PFSK-1 (cell line): ENCODE measurements at regions not wholly inside any gene's neighbourhood (a gene's known extent, or its start where the extent isn't known, plus 50 kb on each side); places are given as distances from the start of the nearest gene placed in this dataset.

Source experiments
- FOXP2 ChIP-seq: optimal IDR thresholded peaks from 2 replicates; pipeline ENCODE3; 2011; ENCODE audit warnings: borderline replicate concordance, control low read depth, inconsistent platforms; ENCODE audit not compliant: insufficient read depth; ENCODE audit errors: extremely low read length, extremely low read depth
- POLR2AphosphoS5 ChIP-seq: IDR thresholded peaks from 2 replicates; pipeline ENCODE4 v1.6.1; 2012; ENCODE audit warnings: low read depth, mild to moderate bottlenecking, control low read depth, low read length, moderate library complexity
- REST ChIP-seq, 2 experiments: IDR thresholded peaks; 2 replicates each; pipeline versions ENCODE4 v1.6.1 to v1.8.0; 2011 to 2012; ENCODE audit warnings: low read depth in 2 of 2, low read length in 2 of 2, control low read depth in 1 of 2, inconsistent platforms in 1 of 2, mild to moderate bottlenecking in 1 of 2, moderate library complexity in 1 of 2; ENCODE audit not compliant: insufficient read depth in 1 of 2
- SIN3A ChIP-seq: IDR thresholded peaks from 2 replicates; pipeline ENCODE4 v1.6.1; 2012; ENCODE audit warnings: mild to moderate bottlenecking, low read length, moderate library complexity, borderline replicate concordance; ENCODE audit not compliant: insufficient read depth
- TAF1 ChIP-seq: IDR thresholded peaks from 2 replicates; pipeline ENCODE4 v1.6.1; 2012; ENCODE audit warnings: low read length, control low read depth, borderline replicate concordance; ENCODE audit not compliant: insufficient read depth

- TF ChIP-seq FOXP2: no peak
- TF ChIP-seq POLR2AphosphoS5: no peak
- TF ChIP-seq TAF1: no peak
Observed at GRCh38 chr12:127539226-127539858, 727.6 kb upstream of the TMEM132C start.

GRCh38 chr12:127542391-127542790 is 724.6 kb upstream of the TMEM132C start:
- no peak for TF ChIP-seq FOXP2
- no peak for TF ChIP-seq REST (IDR thresholded peaks at IDR 0.05; ENCODE audit: insufficient read depth in 1 of 2, low read depth in 2 of 2, low read length in 2 of 2)

- TF ChIP-seq REST (IDR thresholded peaks at IDR 0.05; ENCODE audit: insufficient read depth in 1 of 2, low read depth in 2 of 2, low read length in 2 of 2) (no peak), SIN3A (no peak), POLR2AphosphoS5 (no peak), TAF1 (no peak), FOXP2 (no peak)
Observed at GRCh38 chr12:127542931-127543330, 724.0 kb upstream of the TMEM132C start.

GRCh38 chr12:127546721-127547505 is 720.1 kb upstream of the TMEM132C start:
- TF ChIP-seq REST (IDR thresholded peaks at IDR 0.05; ENCODE audit: insufficient read depth in 1 of 2, low read depth in 2 of 2, low read length in 2 of 2) (no peak), FOXP2 (no peak), POLR2AphosphoS5 (no peak), SIN3A (no peak), TAF1 (no peak)

GRCh38 chr12:127548123-127548553 is 718.8 kb upstream of the TMEM132C start:
- TF ChIP-seq FOXP2: no peak
- TF ChIP-seq TAF1: no peak
- no peak for TF ChIP-seq SIN3A
- no peak for TF ChIP-seq REST (IDR thresholded peaks at IDR 0.05; ENCODE audit: insufficient read depth in 1 of 2, low read depth in 2 of 2, low read length in 2 of 2)
- TF ChIP-seq POLR2AphosphoS5: no peak
